Right lobe of liver (tissue), 6 donors: ENCODE measurements at regions not wholly inside any gene's neighbourhood (a gene's known extent, or its start where the extent isn't known, plus 50 kb on each side); places are given as distances from the start of the nearest gene placed in this dataset.

Source experiments
- ATAC-seq, 4 donors: fragments of 200-7000 bp; cut with Tn5 transposase; one replicate each; pipeline ENCODE4 v1.9.1; 2020; ENCODE audit warnings: mild to moderate bottlenecking in 4 of 4, moderate library complexity in 4 of 4
- DNase-seq, 3 donors: peaks; one replicate each; pipeline ENCODE4 v3.0.0-alpha.2; 2020
- H3K27ac ChIP-seq, 3 donors: fragments of 200-600 bp; one replicate each; pipeline ENCODE4 v1.8.0; 2022
- H3K27me3 ChIP-seq, 2 donors: fragments of 200-600 bp; one replicate each; pipeline ENCODE4 v1.8.0; 2022
- H3K36me3 ChIP-seq, 4 donors: fragments of 200-600 bp; sonication (generic) in 1 of 4; one replicate each; pipeline versions ENCODE4 v1.5.1 to v1.8.0; 2017 to 2022; ENCODE audit warnings: control low read depth in 1 of 4
- H3K4me1 ChIP-seq, 4 donors: fragments of 200-600 bp; sonication (generic) in 1 of 4; one replicate each; pipeline versions ENCODE4 v1.5.1 to v1.8.0; 2017 to 2022; ENCODE audit warnings: control low read depth in 1 of 4
- H3K4me3 ChIP-seq, 3 donors: fragments of 200-600 bp; one replicate each; pipeline ENCODE4 v1.8.0; 2022
- H3K9me3 ChIP-seq, 4 donors: fragments of 200-600 bp; sonication (generic) in 1 of 4; one replicate each; pipeline versions ENCODE4 v1.5.1 to v1.8.0; 2017 to 2022; ENCODE audit warnings: control low read depth in 1 of 4
- POLR2A ChIP-seq: fragments of 450-650 bp; IDR thresholded peaks from one replicate; pipeline ENCODE4 v1.6.1; 2017; ENCODE audit warnings: antibody characterized with exemption, mild to moderate bottlenecking
- WGBS: methylation state at CpG from one replicate; pipeline ENCODE4 v1.1.6; 2018; ENCODE audit warnings: low coverage, low lambda C conversion rate; ENCODE audit not compliant: insufficient coverage; ENCODE audit errors: missing lambda C conversion rate; 5-methylcytosine and 5-hydroxymethylcytosine counted together
- intact Hi-C, 2 donors: fragments of 100-400 bp; cut with DNase I; formaldehyde crosslinking; loops; one replicate each; pipeline versions ENCODE4 v1.11.2 to v1.14.1; 2022
- TF ChIP-seq, protein P1 (sequence below), 4 donors: fragments of 200-600 bp in 3 of 4; fragments of 450-650 bp in 1 of 4; IDR thresholded peaks; one replicate each; pipeline versions ENCODE4 v1.5.1 to v1.8.0; 2016 to 2022; ENCODE audit warnings: antibody characterized with exemption in 4 of 4, mild to moderate bottlenecking in 2 of 4
- donor health status: DM: no; HTN: yes; CAD: no.
- donor health status: DM: no; HTN: no; CAD: no.
- donor health status: DM: no; HTN: no; CAD: no.
- donor health status: DM: no; HTN: yes; CAD: no.
- donor health status: DM: no; HTN: yes; CAD: no.

GRCh38 chr16:65728652-65729051, 606.8 kb upstream of the CDH11 start:
- no peaks in the 10 kb centered on the region for H3K4me1 ChIP-seq
- intact Hi-C loops = no loop called here
- no peak for TF ChIP-seq POLR2A
- TF ChIP-seq, protein P1, sequence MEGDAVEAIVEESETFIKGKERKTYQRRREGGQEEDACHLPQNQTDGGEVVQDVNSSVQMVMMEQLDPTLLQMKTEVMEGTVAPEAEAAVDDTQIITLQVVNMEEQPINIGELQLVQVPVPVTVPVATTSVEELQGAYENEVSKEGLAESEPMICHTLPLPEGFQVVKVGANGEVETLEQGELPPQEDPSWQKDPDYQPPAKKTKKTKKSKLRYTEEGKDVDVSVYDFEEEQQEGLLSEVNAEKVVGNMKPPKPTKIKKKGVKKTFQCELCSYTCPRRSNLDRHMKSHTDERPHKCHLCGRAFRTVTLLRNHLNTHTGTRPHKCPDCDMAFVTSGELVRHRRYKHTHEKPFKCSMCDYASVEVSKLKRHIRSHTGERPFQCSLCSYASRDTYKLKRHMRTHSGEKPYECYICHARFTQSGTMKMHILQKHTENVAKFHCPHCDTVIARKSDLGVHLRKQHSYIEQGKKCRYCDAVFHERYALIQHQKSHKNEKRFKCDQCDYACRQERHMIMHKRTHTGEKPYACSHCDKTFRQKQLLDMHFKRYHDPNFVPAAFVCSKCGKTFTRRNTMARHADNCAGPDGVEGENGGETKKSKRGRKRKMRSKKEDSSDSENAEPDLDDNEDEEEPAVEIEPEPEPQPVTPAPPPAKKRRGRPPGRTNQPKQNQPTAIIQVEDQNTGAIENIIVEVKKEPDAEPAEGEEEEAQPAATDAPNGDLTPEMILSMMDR (IDR thresholded peaks at IDR 0.05) = no peak
- no peak for DNase-seq
- H3K27me3 ChIP-seq = no peaks in the 10 kb centered on the region
- H3K9me3 ChIP-seq = no peaks in the 10 kb centered on the region
- no peaks in the 10 kb centered on the region for H3K36me3 ChIP-seq
- ATAC-seq = no peak
- H3K4me3 ChIP-seq = no peak overlapping the region
- no peak overlapping the region for H3K27ac ChIP-seq
- WGBS = 39% methylated on average over 2 of the region's 2 CpGs

GRCh38 chr16:65728167-65728566, 606.3 kb upstream of the CDH11 start:
- WGBS = 60% methylated on average over 3 of the region's 3 CpGs
- TF ChIP-seq POLR2A = no peak
- TF ChIP-seq, protein P1 (IDR thresholded peaks at IDR 0.05) = no peak
- no peaks in the 10 kb centered on the region for H3K9me3 ChIP-seq
- no peaks in the 10 kb centered on the region for H3K36me3 ChIP-seq
- H3K4me3 ChIP-seq = no peak overlapping the region
- no peak overlapping the region for H3K27ac ChIP-seq
- no peaks in the 10 kb centered on the region for H3K4me1 ChIP-seq
- DNase-seq (no peak), ATAC-seq (no peak)
- H3K27me3 ChIP-seq = no peaks in the 10 kb centered on the region
- intact Hi-C loops = no loop called here

DNA sequence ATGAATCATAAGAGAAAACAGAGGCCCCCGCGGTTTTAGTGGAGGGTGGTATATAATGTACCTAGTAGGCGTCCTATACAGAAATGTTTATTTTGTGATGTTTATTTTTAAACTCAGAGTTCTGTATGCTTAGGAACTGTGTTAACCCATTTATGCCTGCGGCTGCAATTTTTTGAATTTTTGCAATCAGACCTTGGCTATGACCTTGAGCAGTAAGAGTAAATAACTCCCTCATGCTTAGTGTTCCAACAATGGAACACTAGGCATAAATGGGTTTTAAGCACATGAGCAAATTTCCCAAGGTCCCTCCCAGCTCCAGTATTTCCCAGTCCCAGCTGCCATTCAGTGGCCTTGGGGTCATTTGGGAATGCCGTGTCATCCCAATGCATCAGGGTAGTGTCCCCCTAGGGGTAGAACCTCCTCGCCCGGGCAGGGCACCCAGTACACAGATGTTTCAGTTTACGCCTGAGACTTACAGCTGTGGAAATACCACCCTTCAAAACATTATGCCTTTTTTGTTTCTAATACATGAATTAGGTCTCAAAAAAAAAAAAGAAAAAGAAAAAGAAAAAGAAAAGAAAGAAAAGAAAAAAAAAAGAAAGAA, 605.8 kb upstream of the CDH11 start:
- ATAC-seq = no peak
- no peaks in the 10 kb centered on the region for H3K9me3 ChIP-seq
- TF ChIP-seq POLR2A = no peak
- TF ChIP-seq, protein P1 (IDR thresholded peaks at IDR 0.05) = no peak
- H3K27ac ChIP-seq = no peak overlapping the region
- H3K4me3 ChIP-seq = no peak overlapping the region
- no peaks in the 10 kb centered on the region for H3K36me3 ChIP-seq
- intact Hi-C loops = no loop called here
- H3K4me1 ChIP-seq = no peaks in the 10 kb centered on the region
- no peak for DNase-seq
- whole genome bisulfite sequencing = 58% methylated on average over 8 of the region's 8 CpGs
- no peaks in the 10 kb centered on the region for H3K27me3 ChIP-seq

DNA sequence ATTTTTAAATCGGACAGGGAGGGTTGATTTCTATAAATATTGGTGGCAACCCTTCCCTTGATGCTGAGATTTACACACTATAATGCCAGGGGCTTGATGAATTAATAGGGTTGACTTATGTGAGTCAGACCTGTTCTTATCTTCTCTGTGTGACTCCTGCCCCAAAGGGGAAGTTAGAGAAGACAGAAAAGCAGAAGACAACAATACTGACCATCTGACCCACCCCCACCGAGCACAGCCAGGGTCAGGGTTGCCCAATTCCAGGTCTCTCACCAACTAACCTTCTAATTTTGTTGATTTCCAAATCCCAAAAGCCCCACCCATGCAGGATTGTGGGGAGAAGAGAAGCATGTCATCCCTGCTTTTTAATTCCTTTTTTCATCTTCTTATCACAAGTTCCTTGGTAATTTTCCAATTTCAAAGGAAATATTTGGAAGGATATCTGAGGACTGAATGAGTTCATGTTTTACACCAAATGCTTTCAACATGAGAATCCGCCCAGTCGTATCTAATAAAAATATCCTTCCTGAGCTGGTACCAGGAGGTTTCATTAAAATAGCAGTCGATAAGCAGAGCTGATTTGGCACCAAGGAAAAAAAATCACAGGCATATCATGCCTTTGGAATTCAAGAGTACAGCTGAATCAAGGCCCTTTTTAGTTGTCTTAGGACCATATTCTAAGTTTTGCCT, 603.4 kb upstream of the CDH11 start:
- ATAC-seq = peak in 1 of 4 donors; percentile 23
- 32% methylated on average over 5 of the region's 5 CpGs for WGBS
- TF ChIP-seq, protein P1 (IDR thresholded peaks at IDR 0.05) = no peak
- no peak for TF ChIP-seq POLR2A
- no peaks in the 10 kb centered on the region for H3K9me3 ChIP-seq
- no peak overlapping the region for H3K27ac ChIP-seq
- H3K4me3 ChIP-seq = no peak overlapping the region
- H3K4me1 ChIP-seq = no peaks in the 10 kb centered on the region
- intact Hi-C loops = no loop called here
- H3K27me3 ChIP-seq = no peaks in the 10 kb centered on the region
- no peaks in the 10 kb centered on the region for H3K36me3 ChIP-seq
- DNase-seq = no peak
